ENCODE measurements at regions not wholly inside any gene's neighbourhood (a gene's known extent, or its start where the extent isn't known, plus 50 kb on each side); places are given as distances from the start of the nearest gene placed in this dataset.

GRCh38 chrX:112380541-112381278 lies 298.1 kb upstream of the TRPC5 start:
- TF ChIP-seq CTCF (IDR thresholded peaks at IDR 0.05) (no peak), POLR2A (IDR thresholded peaks at IDR 0.05) (no peak)

Data from upper lobe of left lung (tissue), 4 donors.